Psoas muscle (tissue), 7 donors: ENCODE measurements at regions not wholly inside any gene's neighbourhood (a gene's known extent, or its start where the extent isn't known, plus 50 kb on each side); places are given as distances from the start of the nearest gene placed in this dataset.

Experiments used
- ATAC-seq, 4 donors: fragments of 200-7000 bp; cut with Tn5 transposase; one replicate each; pipeline ENCODE4 v1.9.1; 2020; ENCODE audit warnings: moderate library complexity in 3 of 4, mild to moderate bottlenecking in 2 of 4
- DNase-seq, 2 donors: peaks; one replicate each; pipeline ENCODE4 v3.0.0-alpha.2; 2020
- H3K27ac ChIP-seq: fragments of 200-600 bp; one replicate; pipeline ENCODE4 v1.8.0; 2022
- H3K27me3 ChIP-seq, 3 donors: fragments of 200-600 bp in 1 of 3; one replicate each; pipeline versions ENCODE4 v1.6.1 to v1.8.0; 2013 to 2022; ENCODE audit warnings: low read length in 2 of 3, mild to moderate bottlenecking in 2 of 3, moderate library complexity in 1 of 3; ENCODE audit not compliant: insufficient read depth in 3 of 3
- H3K36me3 ChIP-seq, 2 donors: fragments of 200-600 bp in 1 of 2; one replicate each; pipeline versions ENCODE4 v1.6.1 to v1.8.0; 2013 to 2022; ENCODE audit warnings: low read depth in 1 of 2, mild to moderate bottlenecking in 1 of 2, moderate library complexity in 1 of 2; ENCODE audit not compliant: insufficient read depth in 1 of 2
- H3K4me1 ChIP-seq: fragments of 200-600 bp; one replicate; pipeline ENCODE4 v1.8.0; 2022
- H3K4me3 ChIP-seq: fragments of 200-600 bp; one replicate; pipeline ENCODE4 v1.8.0; 2022; ENCODE audit warnings: mild to moderate bottlenecking
- H3K9me3 ChIP-seq: fragments of 200-600 bp; one replicate; pipeline ENCODE4 v1.8.0; 2022
- WGBS, 3 donors: extraction: QIAGEN DNeasy Blood & Tissue Kit; methylation state at CpG; one replicate each; pipeline versions ENCODE4 v1.1.6 to v1.1.7; 2013; 5-methylcytosine and 5-hydroxymethylcytosine counted together
- intact Hi-C, 2 donors: fragments of 100-400 bp; cut with DNase I; formaldehyde crosslinking; loops; one replicate each; pipeline versions ENCODE4 v1.11.0 to v1.14.2; 2022
- TF ChIP-seq, protein P1 (sequence below): fragments of 200-600 bp; IDR thresholded peaks from one replicate; pipeline ENCODE4 v1.8.0; 2022; ENCODE audit warnings: antibody characterized with exemption
- donor health status: healthy with polysubstance abuse.
- donor health status: DM: no; HTN: no; CAD: no; lungs with moderate emphysema.
- donor health status: Bipolar disorder and iron deficiency.
- donor health status: healthy.
- donor health status: DM: yes; HTN: yes; CAD: no.
- donor health status: DM: no; HTN: no; CAD: no.
- donor health status: DM: yes; HTN: yes; CAD: no.

DNA sequence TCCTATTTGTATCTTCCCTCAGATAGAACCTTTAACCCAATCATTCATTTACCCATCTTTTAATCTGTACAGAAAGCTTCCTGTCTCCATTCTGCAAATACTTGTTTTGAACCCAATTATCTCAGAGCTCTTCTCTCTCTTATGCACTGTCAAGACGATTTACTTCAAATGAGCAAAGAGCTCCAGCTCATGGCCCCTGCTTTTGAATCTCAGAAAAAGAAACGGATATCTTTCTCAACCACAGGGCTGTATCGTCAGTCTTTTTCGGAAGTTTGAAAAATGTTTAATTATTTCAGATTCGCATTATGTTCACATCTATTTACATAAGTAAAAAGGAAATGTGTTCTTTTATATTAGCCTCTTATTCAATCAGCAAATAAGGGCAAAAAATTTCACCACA, 322.7 kb upstream of the NBEA start:
- TF ChIP-seq, protein P1, sequence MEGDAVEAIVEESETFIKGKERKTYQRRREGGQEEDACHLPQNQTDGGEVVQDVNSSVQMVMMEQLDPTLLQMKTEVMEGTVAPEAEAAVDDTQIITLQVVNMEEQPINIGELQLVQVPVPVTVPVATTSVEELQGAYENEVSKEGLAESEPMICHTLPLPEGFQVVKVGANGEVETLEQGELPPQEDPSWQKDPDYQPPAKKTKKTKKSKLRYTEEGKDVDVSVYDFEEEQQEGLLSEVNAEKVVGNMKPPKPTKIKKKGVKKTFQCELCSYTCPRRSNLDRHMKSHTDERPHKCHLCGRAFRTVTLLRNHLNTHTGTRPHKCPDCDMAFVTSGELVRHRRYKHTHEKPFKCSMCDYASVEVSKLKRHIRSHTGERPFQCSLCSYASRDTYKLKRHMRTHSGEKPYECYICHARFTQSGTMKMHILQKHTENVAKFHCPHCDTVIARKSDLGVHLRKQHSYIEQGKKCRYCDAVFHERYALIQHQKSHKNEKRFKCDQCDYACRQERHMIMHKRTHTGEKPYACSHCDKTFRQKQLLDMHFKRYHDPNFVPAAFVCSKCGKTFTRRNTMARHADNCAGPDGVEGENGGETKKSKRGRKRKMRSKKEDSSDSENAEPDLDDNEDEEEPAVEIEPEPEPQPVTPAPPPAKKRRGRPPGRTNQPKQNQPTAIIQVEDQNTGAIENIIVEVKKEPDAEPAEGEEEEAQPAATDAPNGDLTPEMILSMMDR: no peak
- Histone ChIP-seq H3K27me3 (no peaks in the 10 kb centered on the region), H3K4me1 (no peaks in the 10 kb centered on the region), H3K4me3 (no peak overlapping the region), H3K9me3 (no peaks in the 10 kb centered on the region), H3K27ac (no peak overlapping the region), H3K36me3 (no peaks in the 10 kb centered on the region)
- ATAC-seq (no peak), DNase-seq (no peak)
- intact Hi-C loops: no loop called here
- WGBS, 3 donors: 84 to 87% (median 85%) methylated on average over 5 of the region's 5 CpGs

DNA sequence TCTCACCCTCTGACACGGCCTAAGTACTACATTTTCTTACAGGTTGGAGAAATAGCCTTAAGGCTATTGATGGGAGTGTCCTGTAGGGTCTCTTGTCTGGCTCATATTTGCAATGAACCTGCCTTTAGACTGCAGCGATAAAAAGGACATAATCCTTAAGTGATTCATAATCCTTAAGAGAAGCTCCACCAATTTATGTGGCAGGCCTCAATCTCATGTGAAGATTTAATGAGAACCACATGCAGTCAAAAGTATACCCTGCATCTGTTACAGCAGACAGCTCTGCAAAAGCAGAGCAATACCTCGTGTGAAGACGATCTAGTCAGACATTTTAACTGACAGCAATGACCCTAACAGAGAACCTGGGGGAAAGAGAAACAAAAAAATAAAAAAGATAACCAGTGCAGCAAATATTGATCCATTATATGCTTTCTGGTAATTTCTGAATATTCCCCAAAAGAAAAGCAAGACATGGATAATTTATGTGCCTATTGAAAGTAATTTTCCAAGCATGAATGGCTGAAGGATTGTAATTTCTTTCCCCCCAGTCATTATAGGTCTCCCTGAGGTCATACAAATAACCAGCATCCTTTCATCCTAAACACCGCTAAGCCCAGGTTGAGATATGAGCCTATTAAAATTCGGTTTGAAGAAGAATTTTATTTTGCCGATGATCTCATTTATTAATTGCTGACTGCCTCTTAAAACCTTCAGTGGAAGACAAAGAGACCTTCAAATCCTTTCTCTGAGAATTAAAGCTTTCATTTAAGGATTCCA, 321.8 kb upstream of the NBEA start:
- no peak for DNase-seq
- Histone ChIP-seq H3K4me1 (no peaks in the 10 kb centered on the region), H3K36me3 (no peaks in the 10 kb centered on the region), H3K27ac (no peak overlapping the region), H3K4me3 (no peak overlapping the region), H3K27me3 (no peaks in the 10 kb centered on the region), H3K9me3 (no peaks in the 10 kb centered on the region)
- no peak for ATAC-seq
- 73 to 82% (median 80%) methylated on average over 7 of the region's 7 CpGs for WGBS, 3 donors
- TF ChIP-seq, protein P1: no peak
- intact Hi-C loops: no loop called here

DNA sequence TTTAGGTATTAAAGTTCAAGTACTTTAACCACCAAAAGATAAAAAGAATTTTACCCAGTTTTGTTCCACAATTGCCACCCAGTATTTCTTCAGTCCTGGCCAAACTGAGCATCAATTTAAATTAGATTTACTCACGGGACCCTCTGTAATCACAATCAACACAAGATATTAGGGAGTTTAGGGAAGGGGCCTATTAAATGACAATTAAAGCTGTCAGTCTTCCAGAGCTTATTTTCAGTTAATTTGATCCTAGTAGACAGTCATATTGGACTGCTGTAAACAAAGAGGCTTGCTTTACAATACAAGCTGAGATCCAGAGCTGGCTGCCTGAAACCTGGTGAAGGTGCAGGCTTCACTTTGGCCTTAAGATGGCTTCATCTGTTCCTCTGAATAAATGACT, 321.2 kb upstream of the NBEA start:
- no peaks in the 10 kb centered on the region for H3K4me1 ChIP-seq
- no peaks in the 10 kb centered on the region for H3K9me3 ChIP-seq
- no peaks in the 10 kb centered on the region for H3K27me3 ChIP-seq
- TF ChIP-seq, protein P1: no peak
- no peaks in the 10 kb centered on the region for H3K36me3 ChIP-seq
- intact Hi-C loops: no loop called here
- ATAC-seq (no peak), DNase-seq (no peak)
- no peak overlapping the region for H3K27ac ChIP-seq
- WGBS, 3 donors: 77 to 97% (median 79%) methylated on average over 1 of the region's 1 CpG
- no peak overlapping the region for H3K4me3 ChIP-seq

DNA sequence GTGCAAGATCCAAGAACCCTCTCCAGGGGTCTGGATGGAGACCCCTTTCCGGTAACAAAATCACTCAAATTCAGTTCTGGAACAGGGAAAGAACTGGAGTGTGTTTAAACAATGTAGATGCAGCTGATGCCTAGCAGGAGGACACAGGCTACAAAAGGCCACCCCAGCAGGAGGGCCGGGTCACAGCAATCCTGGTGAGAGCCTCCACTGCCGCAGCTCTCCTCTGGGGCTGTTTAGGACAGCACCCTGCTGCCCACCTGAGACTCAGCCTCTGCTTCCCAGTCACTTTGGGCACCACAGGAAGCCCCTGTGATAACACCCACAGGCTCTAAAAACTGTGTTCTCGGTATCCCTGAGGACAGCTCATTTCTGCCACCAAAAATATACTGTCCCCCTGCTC, 318.7 kb upstream of the NBEA start:
- no peak for DNase-seq
- H3K4me3 ChIP-seq: no peak overlapping the region
- H3K4me1 ChIP-seq: no peaks in the 10 kb centered on the region
- intact Hi-C loops: no loop called here
- H3K36me3 ChIP-seq: no peaks in the 10 kb centered on the region
- H3K9me3 ChIP-seq: no peaks in the 10 kb centered on the region
- no peaks in the 10 kb centered on the region for H3K27me3 ChIP-seq
- H3K27ac ChIP-seq: no peak overlapping the region
- TF ChIP-seq, protein P1: no peak
- WGBS, 3 donors: 86 to 95% (median 91%) methylated on average over 4 of the region's 4 CpGs
- ATAC-seq: no peak
